ENCODE measurements at regions not wholly inside any gene's neighbourhood (a gene's known extent, or its start where the extent isn't known, plus 50 kb on each side); places are given as distances from the start of the nearest gene placed in this dataset.

- no peak for TF ChIP-seq POLR2A (IDR thresholded peaks at IDR 0.05)
- no peak for TF ChIP-seq CTCF (IDR thresholded peaks at IDR 0.05)
Measured at GRCh38 chr3:5579139-5579602, 391.7 kb downstream of the EDEM1 start.

Data from Peyer's patch (tissue), 4 donors.